Neural progenitor cell (in vitro differentiated cells): ENCODE measurements at regions not wholly inside any gene's neighbourhood (a gene's known extent, or its start where the extent isn't known, plus 50 kb on each side); places are given as distances from the start of the nearest gene placed in this dataset.
A peak's percentile ranks its signal among the peaks of the same experiment; 100 is the strongest.

Source experiments
- DNase-seq: peaks from one replicate; pipeline ENCODE4 v3.0.0-alpha.2; 2016; ENCODE audit warnings: low spot score
- H2AFZ ChIP-seq: fragments of 200-600 bp; sonication (generic); replicated peaks from 2 replicates; pipeline ENCODE4 v1.6.1; 2016; ENCODE audit warnings: antibody characterized with exemption
- H3F3A ChIP-seq: fragments of 200-600 bp; sonication (generic); 2 replicates; pipeline ENCODE4 v1.6.1; 2016; ENCODE audit warnings: antibody characterized with exemption, low read depth
- H3K27ac ChIP-seq: fragments of 200-600 bp; sonication (generic); 2 replicates; pipeline ENCODE4 v1.5.1; 2016; ENCODE audit warnings: mild to moderate bottlenecking
- H3K27me3 ChIP-seq: fragments of 200-600 bp; sonication (generic); 2 replicates; pipeline ENCODE4 v1.6.1; 2016; ENCODE audit warnings: mild to moderate bottlenecking, moderate library complexity
- H3K36me3 ChIP-seq: fragments of 200-600 bp; sonication (generic); 2 replicates; pipeline ENCODE4 v1.5.1; 2016
- H3K4me1 ChIP-seq: fragments of 200-600 bp; sonication (generic); 2 replicates; pipeline ENCODE4 v1.6.1; 2016; ENCODE audit warnings: mixed run types
- H3K4me2 ChIP-seq: fragments of 200-600 bp; sonication (generic); 2 replicates; pipeline ENCODE4 v1.6.1; 2016
- H3K4me3 ChIP-seq: fragments of 200-600 bp; sonication (generic); 2 replicates; pipeline ENCODE4 v1.5.1; 2016
- H3K79me2 ChIP-seq: fragments of 200-600 bp; sonication (generic); 2 replicates; pipeline ENCODE4 v1.6.1; 2016; ENCODE audit warnings: low read depth
- H3K9ac ChIP-seq: fragments of 200-600 bp; sonication (generic); 2 replicates; pipeline ENCODE4 v1.6.1; 2016
- H3K9me3 ChIP-seq: fragments of 200-600 bp; sonication (generic); 2 replicates; pipeline ENCODE4 v1.5.1; 2016; ENCODE audit warnings: low read depth
- H4K20me1 ChIP-seq: fragments of 200-600 bp; sonication (generic); 2 replicates; pipeline ENCODE4 v1.6.1; 2016; ENCODE audit warnings: low read depth
- H3K27ac Mint-ChIP-seq: 3 replicates; pipeline ENCODE4 v1.8.0; 2021; ENCODE audit warnings: mixed read lengths
- H3K27me3 Mint-ChIP-seq: 2 replicates; pipeline ENCODE4 v1.8.0; 2022; ENCODE audit warnings: low read depth, mild to moderate bottlenecking, inconsistent platforms, moderate library complexity, mixed read lengths; ENCODE audit not compliant: insufficient read depth
- H3K36me3 Mint-ChIP-seq: 3 replicates; pipeline ENCODE4 v1.8.0; 2021; ENCODE audit warnings: mixed read lengths
- H3K4me1 Mint-ChIP-seq: 3 replicates; pipeline ENCODE4 v1.8.0; 2021; ENCODE audit warnings: mixed read lengths
- H3K4me3 Mint-ChIP-seq: 3 replicates; pipeline ENCODE4 v1.8.0; 2021; ENCODE audit warnings: mild to moderate bottlenecking, moderate library complexity, mixed read lengths
- H3K9me3 Mint-ChIP-seq: 3 replicates; pipeline ENCODE4 v1.8.0; 2020; ENCODE audit warnings: mixed read lengths
- EZH2 ChIP-seq: fragments of 200-600 bp; sonication (generic); IDR thresholded peaks from 2 replicates; pipeline ENCODE4 v1.6.1; 2017; ENCODE audit warnings: antibody characterized with exemption, mild to moderate bottlenecking, moderate library complexity
- EZH2phosphoT487 ChIP-seq: fragments of 200-600 bp; sonication (generic); IDR thresholded peaks from 2 replicates; pipeline ENCODE4 v1.6.1; 2017; ENCODE audit warnings: antibody characterized with exemption
- TF ChIP-seq, protein P1 (sequence below): fragments of 200-600 bp; sonication (generic); IDR thresholded peaks from 2 replicates; pipeline ENCODE4 v1.5.1; 2017; ENCODE audit warnings: antibody characterized with exemption, mild to moderate bottlenecking

DNA sequence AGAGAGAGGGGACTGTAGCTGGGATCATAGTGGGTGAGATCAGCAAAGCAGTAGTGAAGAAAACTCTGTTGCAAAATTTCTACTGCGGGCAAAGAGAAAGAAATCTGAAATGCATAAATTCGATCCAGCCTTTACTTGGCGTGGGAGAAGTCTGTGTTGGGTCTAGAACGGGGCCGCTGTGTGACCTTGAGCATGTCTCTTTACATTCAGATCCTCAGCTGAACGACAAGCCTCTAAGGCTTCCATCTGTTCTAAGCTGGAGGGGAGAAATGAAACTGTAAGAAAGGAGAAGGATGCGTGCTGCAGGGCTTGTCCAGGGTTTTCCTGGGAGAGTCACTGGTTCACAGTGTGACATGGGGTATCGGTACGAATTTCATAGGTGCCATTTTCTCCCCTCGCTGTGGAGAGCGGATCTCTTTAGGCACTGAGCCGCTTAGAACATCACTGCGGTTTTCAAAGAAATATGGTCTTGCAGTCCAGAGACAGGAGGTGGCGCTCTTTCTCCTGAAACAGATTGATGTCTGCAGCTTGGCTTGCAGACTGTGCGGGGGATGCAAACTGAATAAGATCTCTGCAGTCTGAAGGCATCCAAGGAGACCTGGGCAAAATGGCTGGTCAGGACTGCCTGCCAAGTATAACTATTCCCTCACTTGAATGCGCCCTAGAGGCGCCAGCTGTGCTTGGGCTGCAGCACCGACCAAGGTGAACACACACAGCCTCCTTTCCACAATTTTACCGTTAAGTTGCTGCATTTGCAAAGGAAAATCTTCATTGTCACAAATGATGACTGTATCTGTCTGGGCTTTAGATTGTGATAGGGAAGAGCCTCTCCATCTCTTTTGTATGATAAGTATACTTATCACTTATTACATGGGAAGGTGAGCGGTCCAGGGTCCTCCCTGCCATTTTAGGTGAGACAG, 104.1 kb downstream of the XCL2 start:
- H3K4me1 ChIP-seq: no peaks in the 10 kb centered on the region
- H3K4me3 ChIP-seq: peak overlapping the region; percentile 21
- no peaks in the 10 kb centered on the region for H3K9me3 ChIP-seq
- no peaks in the 10 kb centered on the region for H3K4me1 Mint-ChIP-seq
- peak; percentile 93 for DNase-seq
- H2AFZ ChIP-seq: peak overlapping the region; percentile 75
- TF ChIP-seq EZH2phosphoT487 (no peak), EZH2 (no peak)
- TF ChIP-seq, protein P1, sequence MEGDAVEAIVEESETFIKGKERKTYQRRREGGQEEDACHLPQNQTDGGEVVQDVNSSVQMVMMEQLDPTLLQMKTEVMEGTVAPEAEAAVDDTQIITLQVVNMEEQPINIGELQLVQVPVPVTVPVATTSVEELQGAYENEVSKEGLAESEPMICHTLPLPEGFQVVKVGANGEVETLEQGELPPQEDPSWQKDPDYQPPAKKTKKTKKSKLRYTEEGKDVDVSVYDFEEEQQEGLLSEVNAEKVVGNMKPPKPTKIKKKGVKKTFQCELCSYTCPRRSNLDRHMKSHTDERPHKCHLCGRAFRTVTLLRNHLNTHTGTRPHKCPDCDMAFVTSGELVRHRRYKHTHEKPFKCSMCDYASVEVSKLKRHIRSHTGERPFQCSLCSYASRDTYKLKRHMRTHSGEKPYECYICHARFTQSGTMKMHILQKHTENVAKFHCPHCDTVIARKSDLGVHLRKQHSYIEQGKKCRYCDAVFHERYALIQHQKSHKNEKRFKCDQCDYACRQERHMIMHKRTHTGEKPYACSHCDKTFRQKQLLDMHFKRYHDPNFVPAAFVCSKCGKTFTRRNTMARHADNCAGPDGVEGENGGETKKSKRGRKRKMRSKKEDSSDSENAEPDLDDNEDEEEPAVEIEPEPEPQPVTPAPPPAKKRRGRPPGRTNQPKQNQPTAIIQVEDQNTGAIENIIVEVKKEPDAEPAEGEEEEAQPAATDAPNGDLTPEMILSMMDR: peak; percentile 92
- no peak overlapping the region for H3K9ac ChIP-seq
- peaks cover 8% of the 10 kb centered on the region for H3K27me3 Mint-ChIP-seq
- H3K4me2 ChIP-seq: peak overlapping the region; percentile 59
- no peaks in the 10 kb centered on the region for H3K36me3 ChIP-seq
- H3K27ac Mint-ChIP-seq: no peak overlapping the region
- H3K9me3 Mint-ChIP-seq: peaks cover 3% of the 10 kb centered on the region
- peaks cover 4% of the 10 kb centered on the region for H3K27me3 ChIP-seq
- no peak overlapping the region for H3K27ac ChIP-seq
- H3F3A ChIP-seq: no peaks in the 10 kb centered on the region
- H3K36me3 Mint-ChIP-seq: no peaks in the 10 kb centered on the region
- H3K79me2 ChIP-seq: no peaks in the 10 kb centered on the region
- no peaks in the 10 kb centered on the region for H4K20me1 ChIP-seq
- peak overlapping the region; percentile 54 for H3K4me3 Mint-ChIP-seq

DNA sequence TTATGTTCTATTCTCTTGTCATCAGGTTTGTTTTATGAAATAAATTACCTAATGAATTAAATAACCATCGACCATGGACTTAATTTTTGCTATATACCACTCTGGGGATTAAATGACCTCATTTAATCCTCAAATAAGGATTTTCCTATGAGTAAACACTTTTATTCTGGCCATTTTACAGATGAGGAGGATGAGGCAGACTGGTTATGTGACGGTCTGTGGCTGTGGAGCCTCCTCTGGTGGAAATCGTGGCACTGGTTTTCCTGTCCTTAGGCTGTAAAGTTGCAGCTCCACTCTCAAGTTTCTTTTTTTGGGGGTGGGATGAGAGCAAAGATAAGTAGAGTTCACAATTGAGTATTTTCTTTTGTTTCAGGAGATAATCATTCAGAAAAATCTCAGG, 105.2 kb downstream of the XCL2 start:
- Histone ChIP-seq H3K9me3 (no peaks in the 10 kb centered on the region), H4K20me1 (no peaks in the 10 kb centered on the region), H3F3A (no peaks in the 10 kb centered on the region), H3K4me1 (no peaks in the 10 kb centered on the region), H3K4me3 (no peak overlapping the region), H3K27me3 (peaks cover 4% of the 10 kb centered on the region), H3K27ac (no peak overlapping the region), H3K36me3 (no peaks in the 10 kb centered on the region), H3K9ac (no peak overlapping the region), H3K4me2 (no peak overlapping the region), H2AFZ (no peak overlapping the region), H3K79me2 (no peaks in the 10 kb centered on the region)
- Mint-ChIP-seq H3K27me3 (peaks cover 7% of the 10 kb centered on the region), H3K4me1 (no peaks in the 10 kb centered on the region), H3K27ac (no peak overlapping the region), H3K9me3 (peaks cover 3% of the 10 kb centered on the region), H3K36me3 (no peaks in the 10 kb centered on the region), H3K4me3 (no peak overlapping the region)
- TF ChIP-seq, protein P1: no peak
- TF ChIP-seq EZH2phosphoT487 (no peak), EZH2 (no peak)
- DNase-seq: no peak

DNA sequence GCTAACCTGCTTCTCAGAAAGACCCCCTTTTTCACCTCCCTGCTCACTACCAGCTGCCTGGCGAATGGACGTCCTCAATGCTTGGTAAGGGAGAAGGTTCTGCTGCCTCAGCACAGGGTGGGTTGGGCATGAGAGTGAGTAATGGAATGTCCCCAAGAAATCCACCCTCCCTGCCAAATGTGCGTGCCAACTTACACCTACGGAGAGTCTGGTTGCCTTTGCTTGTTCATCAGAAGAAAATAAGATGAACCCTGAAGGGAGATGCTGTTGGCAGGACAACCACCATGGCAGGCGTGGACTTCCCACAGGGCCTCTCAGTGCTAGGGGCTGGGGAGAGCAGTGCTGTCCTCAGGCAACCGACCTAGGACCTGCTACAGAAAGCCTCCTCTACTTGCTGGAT, 106.0 kb downstream of the XCL2 start:
- Histone ChIP-seq H3K27ac (no peak overlapping the region), H3F3A (no peaks in the 10 kb centered on the region), H3K36me3 (no peaks in the 10 kb centered on the region), H3K27me3 (peaks cover 4% of the 10 kb centered on the region), H3K4me1 (no peaks in the 10 kb centered on the region), H3K9ac (no peak overlapping the region), H3K9me3 (no peaks in the 10 kb centered on the region), H3K4me3 (no peak overlapping the region), H3K79me2 (no peaks in the 10 kb centered on the region), H2AFZ (no peak overlapping the region), H3K4me2 (no peak overlapping the region), H4K20me1 (no peaks in the 10 kb centered on the region)
- no peak overlapping the region for H3K27ac Mint-ChIP-seq
- no peak for TF ChIP-seq EZH2
- TF ChIP-seq EZH2phosphoT487: no peak
- TF ChIP-seq, protein P1: no peak
- peaks cover 3% of the 10 kb centered on the region for H3K9me3 Mint-ChIP-seq
- H3K36me3 Mint-ChIP-seq: no peaks in the 10 kb centered on the region
- no peak for DNase-seq
- H3K4me1 Mint-ChIP-seq: no peaks in the 10 kb centered on the region
- peaks cover 7% of the 10 kb centered on the region for H3K27me3 Mint-ChIP-seq
- no peak overlapping the region for H3K4me3 Mint-ChIP-seq
